ENCODE measurements at regions not wholly inside any gene's neighbourhood (a gene's known extent, or its start where the extent isn't known, plus 50 kb on each side); places are given as distances from the start of the nearest gene placed in this dataset.

GRCh38 chr2:163123526-163123925 is 285.0 kb upstream of the KCNH7 start:
- TF ChIP-seq CTCF (IDR thresholded peaks at IDR 0.05): no peak
- no peak for TF ChIP-seq POLR2A (IDR thresholded peaks at IDR 0.05)

Measured in body of pancreas (tissue), 4 donors.